Ishikawa (cell line): ENCODE measurements at regions not wholly inside any gene's neighbourhood (a gene's known extent, or its start where the extent isn't known, plus 50 kb on each side); places are given as distances from the start of the nearest gene placed in this dataset.

ENCODE experiments used
- TCF12 ChIP-seq: IDR thresholded peaks from 2 replicates; pipeline ENCODE4 v1.6.1; 2012; ENCODE audit warnings: low read depth
- TEAD4 ChIP-seq: IDR thresholded peaks from 2 replicates; pipeline ENCODE4 v1.6.1; 2012
- USF1 ChIP-seq: IDR thresholded peaks from 2 replicates; pipeline ENCODE4 v1.6.1; 2012

- TF ChIP-seq TCF12 (no peak), USF1 (no peak), TEAD4 (no peak)
These were observed 64.7 kb upstream of the HABP2 start for GRCh38 chr10:113488186-113488585.
